Spleen (tissue), 11 donors: ENCODE measurements at regions not wholly inside any gene's neighbourhood (a gene's known extent, or its start where the extent isn't known, plus 50 kb on each side); places are given as distances from the start of the nearest gene placed in this dataset.

Experiments used
- DNase-seq: peaks from one replicate; pipeline ENCODE4 v3.0.0-alpha.2; 2020
- H3K27ac ChIP-seq, 8 donors: fragments of 200-600 bp; sonication (generic) in 7 of 8; 1 replicate in 4 of 8; 2 replicates in 4 of 8; pipeline versions ENCODE4 v1.5.0 to v1.8.0; 2016 to 2021; ENCODE audit warnings: inconsistent platforms in 4 of 8, mild to moderate bottlenecking in 4 of 8, moderate library complexity in 1 of 8
- H3K27me3 ChIP-seq, 7 donors: fragments of 200-600 bp; sonication (generic) in 6 of 7; replicated peaks in 1 of 7; 1 replicate in 4 of 7; 2 replicates in 3 of 7; pipeline versions ENCODE4 v1.5.0 to v1.8.0; 2016 to 2021; ENCODE audit warnings: inconsistent platforms in 3 of 7, mild to moderate bottlenecking in 1 of 7
- H3K36me3 ChIP-seq, 6 donors: fragments of 200-600 bp; sonication (generic) in 5 of 6; 1 replicate in 4 of 6; 2 replicates in 2 of 6; pipeline versions ENCODE4 v1.5.0 to v1.8.0; 2016 to 2021; ENCODE audit warnings: inconsistent platforms in 2 of 6
- H3K4me1 ChIP-seq, 6 donors: fragments of 200-600 bp; sonication (generic) in 5 of 6; 1 replicate in 3 of 6; 2 replicates in 3 of 6; pipeline versions ENCODE4 v1.5.0 to v1.8.0; 2016 to 2021; ENCODE audit warnings: inconsistent platforms in 3 of 6
- H3K4me3 ChIP-seq, 8 donors: fragments of 200-600 bp; sonication (generic) in 7 of 8; 1 replicate in 4 of 8; 2 replicates in 4 of 8; pipeline versions ENCODE4 v1.5.0 to v1.8.0; 2016 to 2021; ENCODE audit warnings: inconsistent platforms in 4 of 8, mild to moderate bottlenecking in 4 of 8, moderate library complexity in 2 of 8
- H3K9me3 ChIP-seq, 8 donors: fragments of 200-600 bp; sonication (generic) in 7 of 8; 1 replicate in 4 of 8; 2 replicates in 4 of 8; pipeline versions ENCODE4 v1.5.0 to v1.8.0; 2016 to 2021; ENCODE audit warnings: inconsistent platforms in 4 of 8
- CTCF ChIP-seq, 11 experiments: fragments of 200-600 bp in 7 of 11; fragments of 450-650 bp in 4 of 11; sonication (generic) in 4 of 11; IDR thresholded peaks in 8 of 11; conservative IDR thresholded peaks in 3 of 11; 1 replicate in 7 of 11; 2 replicates in 4 of 11; pipeline versions ENCODE4 v1.4.0 to v1.8.0; 2016 to 2021; ENCODE audit warnings: antibody characterized with exemption in 11 of 11, inconsistent platforms in 4 of 11, mild to moderate bottlenecking in 1 of 11
- POLR2A ChIP-seq, 3 donors: fragments of 450-650 bp; IDR thresholded peaks; one replicate each; pipeline ENCODE4 v1.5.1; 2017; ENCODE audit warnings: antibody characterized with exemption in 3 of 3, mild to moderate bottlenecking in 1 of 3
- POLR2AphosphoS5 ChIP-seq, 3 donors: sonication (generic); formaldehyde crosslinking; IDR thresholded peaks; one replicate each; pipeline ENCODE4 v1.5.1; 2017; ENCODE audit warnings: antibody characterized with exemption in 3 of 3
- WGBS, 5 donors: extraction: QIAGEN DNeasy Blood & Tissue Kit in 3 of 5; methylation state at CpG; one replicate each; pipeline versions ENCODE4 v1.1.5 to v1.1.7; 2013 to 2018; 5-methylcytosine and 5-hydroxymethylcytosine counted together
- intact Hi-C: fragments of 100-400 bp; cut with DNase I; formaldehyde crosslinking; loops from one replicate; pipeline ENCODE4 v1.15.0; 2023; ENCODE audit warnings: low total_unique reads
- donor health status: healthy with polysubstance abuse.
- donor health status: DM: no; HTN: no; CAD: no; lungs with moderate emphysema.
- donor health status: DM: no; HTN: no; CAD: no.
- donor health status: Bipolar disorder and iron deficiency.
- donor health status: healthy.
- donor health status: DM: no; HTN: no; CAD: no.
- donor health status: DM: yes; HTN: yes; CAD: no.

DNA sequence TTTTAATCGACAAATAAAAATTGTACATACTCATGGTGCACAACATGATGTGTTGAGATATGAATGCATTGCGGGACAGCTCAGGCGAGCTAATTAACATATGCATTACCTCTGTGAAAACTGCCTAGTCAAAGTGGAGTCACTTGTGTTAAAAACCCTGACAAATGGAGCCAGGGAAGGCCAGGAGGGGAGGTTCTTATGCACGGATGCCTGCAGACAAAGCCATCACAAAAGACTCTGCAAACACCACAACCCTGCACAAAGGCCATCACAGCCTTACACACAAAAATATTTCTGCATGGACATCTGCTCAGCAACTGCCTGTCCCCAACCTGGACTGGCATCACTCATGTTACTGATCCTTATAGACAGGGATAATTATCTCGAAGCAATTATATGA, 204.4 kb upstream of the AJAP1 start:
- Histone ChIP-seq H3K4me1 (no peaks in the 10 kb centered on the region), H3K27me3 (peaks cover 0 to 31% (median 0%) of the 10 kb centered on the region in 7 donors), H3K4me3 (no peak overlapping the region), H3K36me3 (no peaks in the 10 kb centered on the region), H3K9me3 (no peaks in the 10 kb centered on the region), H3K27ac (no peak overlapping the region)
- intact Hi-C loops: no loop called here
- DNase-seq: no peak
- TF ChIP-seq POLR2A (IDR thresholded peaks at IDR 0.05): no peak
- WGBS, 5 donors: 75 to 85% (median 82%) methylated on average over 5 of the region's 5 CpGs

DNA sequence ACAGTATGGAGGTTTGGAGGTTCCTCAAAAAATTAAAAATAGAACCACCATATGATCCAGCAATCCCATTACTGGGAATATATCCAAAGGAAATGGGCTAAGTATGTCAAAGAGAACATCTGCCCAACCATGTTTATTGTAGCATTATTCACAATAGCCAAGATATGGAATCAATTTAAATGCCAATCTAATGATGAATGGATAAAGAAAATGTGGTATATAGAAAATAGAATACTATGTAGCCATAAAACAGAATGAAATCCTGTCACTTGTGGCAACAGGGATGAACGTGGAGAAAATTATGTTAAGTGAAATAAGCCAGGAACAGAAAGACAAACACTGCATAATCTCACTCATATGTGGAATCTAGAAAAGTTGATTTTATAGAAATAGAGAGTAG, 201.7 kb upstream of the AJAP1 start:
- 61 to 93% (median 76%) methylated on average over 1 of the region's 1 CpG for WGBS, 5 donors
- no peaks in the 10 kb centered on the region for H3K4me1 ChIP-seq
- H3K36me3 ChIP-seq: no peaks in the 10 kb centered on the region
- peaks cover 0 to 18% (median 0%) of the 10 kb centered on the region in 7 donors for H3K27me3 ChIP-seq
- peaks cover 0 to 19% (median 0%) of the 10 kb centered on the region in 8 donors for H3K9me3 ChIP-seq
- intact Hi-C loops: no loop called here
- H3K4me3 ChIP-seq: no peak overlapping the region
- DNase-seq: no peak
- no peak for TF ChIP-seq POLR2AphosphoS5 (IDR thresholded peaks at IDR 0.05)
- TF ChIP-seq POLR2A (IDR thresholded peaks at IDR 0.05): no peak
- TF ChIP-seq CTCF (IDR thresholded peaks at IDR 0.05 in 8 of 11, conservative IDR thresholded peaks at IDR 0.05 in 3 of 11): no peak
- H3K27ac ChIP-seq: no peak overlapping the region

- H3K27me3 ChIP-seq: no peaks in the 10 kb centered on the region
Measured at GRCh38 chr1:4460052-4460451, 194.4 kb upstream of the AJAP1 start.

GRCh38 chr1:4460651-4461050, 193.8 kb upstream of the AJAP1 start:
- Histone ChIP-seq H3K36me3 (no peaks in the 10 kb centered on the region), H3K27me3 (no peaks in the 10 kb centered on the region), H3K4me1 (no peaks in the 10 kb centered on the region), H3K27ac (no peak overlapping the region), H3K4me3 (no peak overlapping the region), H3K9me3 (peaks cover 0 to 15% (median 0%) of the 10 kb centered on the region in 8 donors)
- WGBS, 5 donors: 58 to 75% (median 66%) methylated on average over 12 to 14 of the region's 14 CpGs
- intact Hi-C loops: no loop called here
- no peak for DNase-seq
- TF ChIP-seq POLR2A (IDR thresholded peaks at IDR 0.05) (no peak), CTCF (IDR thresholded peaks at IDR 0.05 in 8 of 11, conservative IDR thresholded peaks at IDR 0.05 in 3 of 11) (no peak), POLR2AphosphoS5 (IDR thresholded peaks at IDR 0.05) (no peak)

More at GRCh38 chr1:4460052-4460451, 194.4 kb upstream of the AJAP1 start:
- H3K36me3 ChIP-seq: no peaks in the 10 kb centered on the region
- H3K4me3 ChIP-seq: no peak overlapping the region
- peaks cover 0 to 19% (median 0%) of the 10 kb centered on the region in 8 donors for H3K9me3 ChIP-seq
- no peak for TF ChIP-seq POLR2AphosphoS5 (IDR thresholded peaks at IDR 0.05)
- no peak for TF ChIP-seq POLR2A (IDR thresholded peaks at IDR 0.05)
- no peak for TF ChIP-seq CTCF (IDR thresholded peaks at IDR 0.05 in 8 of 11, conservative IDR thresholded peaks at IDR 0.05 in 3 of 11)
- H3K4me1 ChIP-seq: no peaks in the 10 kb centered on the region
- 52 to 93% (median 86%) methylated on average over 3 to 5 of the region's 5 CpGs for WGBS, 5 donors
- intact Hi-C loops: no loop called here
- H3K27ac ChIP-seq: no peak overlapping the region
- no peak for DNase-seq
